ENCODE measurements at regions not wholly inside any gene's neighbourhood (a gene's known extent, or its start where the extent isn't known, plus 50 kb on each side); places are given as distances from the start of the nearest gene placed in this dataset.

DNA sequence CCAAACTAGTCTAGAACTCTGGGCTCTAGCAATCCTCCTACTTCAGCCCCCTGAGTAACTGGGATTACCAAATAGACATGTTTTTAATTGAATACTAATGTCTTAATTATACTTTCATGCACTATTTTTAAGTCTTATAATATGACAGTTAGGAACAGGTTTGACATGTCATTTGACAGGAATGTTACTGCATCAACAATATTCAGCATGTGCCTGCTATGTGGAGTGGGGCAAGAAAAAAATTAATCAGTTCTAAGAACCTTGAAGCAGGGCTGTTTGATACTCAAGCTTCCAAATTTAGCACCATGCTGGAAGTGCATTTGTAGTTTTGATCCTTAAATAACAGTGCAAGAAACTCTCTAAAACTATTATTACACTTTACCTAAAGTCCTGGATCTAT, 265.3 kb downstream of the MZT1 start:
- no peak for DNase-seq (ENCODE audit: low read depth, low spot score)
- no peaks in the 10 kb centered on the region for H3K36me3 ChIP-seq (ENCODE audit: control insufficient read depth, insufficient read depth, low read length)
- no peaks in the 10 kb centered on the region for H3K27me3 ChIP-seq (ENCODE audit: control insufficient read depth, insufficient read depth, low read length)
- H3K27ac ChIP-seq (ENCODE audit: low read length), result no peak overlapping the region
- H3K4me1 ChIP-seq (ENCODE audit: control insufficient read depth, insufficient read depth, low read length), result no peaks in the 10 kb centered on the region
- no peaks in the 10 kb centered on the region for H3K9me3 ChIP-seq (ENCODE audit: control insufficient read depth, insufficient read depth, low read length)
- H3K4me3 ChIP-seq (ENCODE audit: low read length), result no peak overlapping the region

DNA sequence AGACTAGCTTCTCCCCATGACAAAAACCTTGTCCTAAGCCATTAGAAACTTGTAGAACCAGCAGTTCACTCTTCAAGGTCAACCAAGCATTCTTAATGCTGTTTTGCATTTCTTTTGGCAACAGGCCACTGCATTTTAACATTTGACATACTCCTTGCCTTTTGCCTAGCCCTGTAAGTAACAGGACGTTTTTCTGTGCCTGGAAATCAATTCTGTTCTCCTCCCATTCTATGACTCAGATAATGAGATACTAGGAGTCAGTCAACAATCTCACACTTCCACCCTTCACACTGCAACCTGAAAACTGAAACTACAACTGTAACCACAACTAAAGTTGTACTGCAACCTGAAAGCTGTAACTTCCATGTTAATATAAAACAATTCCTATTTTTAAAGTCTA, 268.7 kb downstream of the MZT1 start:
- H3K27ac ChIP-seq (ENCODE audit: low read length), result no peak overlapping the region
- DNase-seq (ENCODE audit: low read depth, low spot score), result peak; percentile 7
- H3K4me3 ChIP-seq (ENCODE audit: low read length), result no peak overlapping the region
- no peaks in the 10 kb centered on the region for H3K36me3 ChIP-seq (ENCODE audit: control insufficient read depth, insufficient read depth, low read length)
- WGBS (ENCODE audit: insufficient coverage, insufficient read length), result no CpG with 5 or more reads among the region's 1 CpG
- H3K9me3 ChIP-seq (ENCODE audit: control insufficient read depth, insufficient read depth, low read length), result no peaks in the 10 kb centered on the region
- no peaks in the 10 kb centered on the region for H3K4me1 ChIP-seq (ENCODE audit: control insufficient read depth, insufficient read depth, low read length)
- H3K27me3 ChIP-seq (ENCODE audit: control insufficient read depth, insufficient read depth, low read length), result no peaks in the 10 kb centered on the region

DNA sequence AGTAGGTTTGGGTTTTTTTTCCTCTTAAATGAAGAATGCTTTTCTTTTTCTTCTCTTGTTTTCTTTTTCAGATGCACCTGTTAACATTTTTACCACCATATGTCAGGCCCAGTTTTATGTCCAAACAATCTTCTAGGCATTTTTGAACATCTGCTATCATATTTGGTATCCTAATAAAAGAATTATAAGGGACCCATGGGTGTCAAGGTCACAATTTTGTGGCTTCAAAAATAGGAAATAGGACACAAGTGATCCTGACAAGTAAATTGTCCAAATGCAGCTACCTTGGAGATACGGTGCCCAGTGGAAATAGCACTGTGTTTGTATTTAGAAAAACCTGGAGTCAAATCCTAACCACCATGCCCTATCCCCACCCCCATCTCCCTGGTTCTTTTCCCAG, 270.3 kb downstream of the MZT1 start:
- Histone ChIP-seq H3K9me3 (ENCODE audit: control insufficient read depth, insufficient read depth, low read length) (no peaks in the 10 kb centered on the region), H3K27me3 (ENCODE audit: control insufficient read depth, insufficient read depth, low read length) (no peaks in the 10 kb centered on the region), H3K36me3 (ENCODE audit: control insufficient read depth, insufficient read depth, low read length) (no peaks in the 10 kb centered on the region), H3K4me1 (ENCODE audit: control insufficient read depth, insufficient read depth, low read length) (no peaks in the 10 kb centered on the region), H3K27ac (ENCODE audit: low read length) (no peak overlapping the region), H3K4me3 (ENCODE audit: low read length) (no peak overlapping the region)
- WGBS (ENCODE audit: insufficient coverage, insufficient read length), result no CpG with 5 or more reads among the region's 1 CpG
- DNase-seq (ENCODE audit: low read depth, low spot score), result no peak

DNA sequence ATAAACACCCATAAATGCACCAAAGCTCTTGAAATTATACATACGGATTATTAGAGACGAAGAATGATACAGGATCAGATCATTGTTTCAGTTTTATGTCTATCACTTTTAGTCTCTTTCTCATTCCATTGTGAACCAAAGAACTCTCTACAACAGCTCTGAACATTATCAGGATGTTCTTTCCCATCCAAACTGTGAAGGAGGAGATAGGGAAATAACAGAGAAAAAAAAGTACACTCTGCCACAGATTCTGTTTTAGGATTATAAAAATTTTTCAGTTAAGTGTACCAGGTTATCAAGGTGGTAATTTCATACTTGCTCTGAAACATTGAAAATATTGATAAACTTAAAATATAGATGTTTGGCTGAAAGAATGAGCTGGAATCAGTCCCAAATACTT, 270.9 kb downstream of the MZT1 start:
- no peak for DNase-seq (ENCODE audit: low read depth, low spot score)
- H3K4me1 ChIP-seq (ENCODE audit: control insufficient read depth, insufficient read depth, low read length), result no peaks in the 10 kb centered on the region
- no CpG with 5 or more reads among the region's 2 CpGs for WGBS (ENCODE audit: insufficient coverage, insufficient read length)

DNA sequence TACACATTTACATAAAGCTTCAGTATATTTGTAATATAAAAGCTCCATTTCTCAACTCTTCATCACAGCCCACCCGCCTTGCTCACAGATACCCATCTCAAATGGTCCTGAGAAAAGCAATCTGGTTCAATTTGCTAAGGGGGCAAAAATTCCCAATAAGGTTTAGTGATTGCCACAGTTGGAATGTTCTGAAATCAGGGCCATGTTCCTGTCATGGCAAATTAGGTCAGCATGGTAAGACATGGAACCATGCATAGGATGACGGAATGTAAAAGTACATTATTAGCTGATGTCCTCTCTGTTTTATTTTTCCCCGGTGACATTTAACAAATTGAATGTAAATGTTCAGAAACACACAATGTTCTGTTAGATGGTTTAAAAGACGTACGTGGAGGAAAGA, 274.3 kb downstream of the MZT1 start:
- no peak overlapping the region for H3K4me3 ChIP-seq (ENCODE audit: low read length)
- no peak overlapping the region for H3K27ac ChIP-seq (ENCODE audit: low read length)
- H3K27me3 ChIP-seq (ENCODE audit: control insufficient read depth, insufficient read depth, low read length), result no peaks in the 10 kb centered on the region
- H3K9me3 ChIP-seq (ENCODE audit: control insufficient read depth, insufficient read depth, low read length), result peaks cover under 1% of the 10 kb centered on the region; the same call in 1 of the 2 replicates
- no peaks in the 10 kb centered on the region for H3K4me1 ChIP-seq (ENCODE audit: control insufficient read depth, insufficient read depth, low read length)
- peaks cover 2% of the 10 kb centered on the region; the same call in 1 of the 2 replicates for H3K36me3 ChIP-seq (ENCODE audit: control insufficient read depth, insufficient read depth, low read length)
- WGBS (ENCODE audit: insufficient coverage, insufficient read length), result no CpG with 5 or more reads among the region's 5 CpGs
- no peak for DNase-seq (ENCODE audit: low read depth, low spot score)

More for the DNA sequence above, 270.9 kb downstream of the MZT1 start:
- no peaks in the 10 kb centered on the region for H3K36me3 ChIP-seq (ENCODE audit: control insufficient read depth, insufficient read depth, low read length)
- H3K4me3 ChIP-seq (ENCODE audit: low read length), result no peak overlapping the region
- H3K9me3 ChIP-seq (ENCODE audit: control insufficient read depth, insufficient read depth, low read length), result no peaks in the 10 kb centered on the region
- H3K27me3 ChIP-seq (ENCODE audit: control insufficient read depth, insufficient read depth, low read length), result no peaks in the 10 kb centered on the region
- H3K27ac ChIP-seq (ENCODE audit: low read length), result no peak overlapping the region

DNA sequence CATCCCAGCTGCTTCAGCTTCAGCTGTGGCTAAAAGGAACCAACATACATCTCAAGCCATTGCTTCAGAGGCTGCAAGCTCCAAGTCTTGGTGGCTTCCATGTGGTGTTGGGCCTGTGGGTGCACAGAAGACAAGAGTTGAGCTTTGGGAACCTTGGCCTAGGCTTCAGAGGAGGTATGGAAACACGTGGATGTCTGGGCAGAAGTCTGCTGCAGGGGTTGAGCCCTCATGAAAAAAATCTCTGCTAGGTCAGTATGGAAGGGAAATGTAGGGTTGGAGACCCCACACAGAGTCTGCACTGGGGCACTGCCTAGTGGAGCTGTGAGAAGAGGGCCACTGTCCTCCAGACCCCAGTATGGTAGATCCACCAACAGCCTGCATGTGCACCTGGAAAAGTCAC, 279.3 kb downstream of the MZT1 start:
- Histone ChIP-seq H3K27ac (ENCODE audit: low read length) (no peak overlapping the region), H3K4me1 (ENCODE audit: control insufficient read depth, insufficient read depth, low read length) (no peaks in the 10 kb centered on the region), H3K27me3 (ENCODE audit: control insufficient read depth, insufficient read depth, low read length) (no peaks in the 10 kb centered on the region), H3K36me3 (ENCODE audit: control insufficient read depth, insufficient read depth, low read length) (peaks cover 2% of the 10 kb centered on the region; the same call in 1 of the 2 replicates), H3K4me3 (ENCODE audit: low read length) (no peak overlapping the region), H3K9me3 (ENCODE audit: control insufficient read depth, insufficient read depth, low read length) (peaks cover 2% of the 10 kb centered on the region)
- DNase-seq (ENCODE audit: low read depth, low spot score), result no peak
- no CpG with 5 or more reads among the region's 1 CpG for WGBS (ENCODE audit: insufficient coverage, insufficient read length)

DNA sequence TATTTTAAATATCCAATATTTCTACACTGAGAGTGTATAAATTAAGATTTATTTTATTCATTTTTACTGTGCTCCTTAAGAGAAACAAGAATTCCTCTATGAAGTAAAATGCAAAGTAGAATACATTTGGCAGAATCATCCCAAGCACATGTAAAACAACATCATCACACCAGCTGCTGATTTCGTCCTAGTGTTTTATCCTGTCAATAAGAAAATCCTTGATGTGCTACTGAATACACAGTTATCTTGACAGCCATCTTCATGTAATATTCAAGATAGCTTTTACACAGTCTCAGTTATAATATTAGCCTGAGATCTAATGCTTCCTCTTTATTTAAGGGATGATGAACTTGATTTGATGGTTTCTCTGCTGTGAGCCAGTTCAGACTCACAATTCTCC, 282.4 kb downstream of the MZT1 start:
- Histone ChIP-seq H3K4me3 (ENCODE audit: low read length) (no peak overlapping the region), H3K27ac (ENCODE audit: low read length) (no peak overlapping the region), H3K27me3 (ENCODE audit: control insufficient read depth, insufficient read depth, low read length) (no peaks in the 10 kb centered on the region), H3K36me3 (ENCODE audit: control insufficient read depth, insufficient read depth, low read length) (peaks cover 2% of the 10 kb centered on the region; the same call in 1 of the 2 replicates), H3K4me1 (ENCODE audit: control insufficient read depth, insufficient read depth, low read length) (no peaks in the 10 kb centered on the region), H3K9me3 (ENCODE audit: control insufficient read depth, insufficient read depth, low read length) (peaks cover 2% of the 10 kb centered on the region)
- DNase-seq (ENCODE audit: low read depth, low spot score), result no peak
- WGBS (ENCODE audit: insufficient coverage, insufficient read length), result no CpG with 5 or more reads among the region's 1 CpG

DNA sequence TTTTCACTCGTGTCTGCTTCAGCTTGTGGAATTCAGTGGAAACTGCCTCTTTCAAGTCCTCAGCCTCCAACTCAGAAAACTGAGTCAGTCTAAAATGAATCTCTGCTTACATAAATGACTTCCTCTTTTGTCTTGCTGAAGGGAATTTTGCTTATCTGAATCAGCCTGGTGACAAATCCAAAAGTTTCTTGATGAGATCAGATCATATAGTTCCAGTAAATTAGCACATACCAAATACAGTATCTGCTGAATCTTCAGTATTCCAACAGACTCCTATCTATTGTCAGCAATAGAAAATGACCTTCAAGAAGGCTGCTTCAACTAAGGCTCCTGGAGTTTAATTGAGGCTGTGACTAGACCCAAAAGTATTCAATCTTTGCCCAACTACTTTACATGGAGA, 290.0 kb downstream of the MZT1 start:
- no peak for DNase-seq (ENCODE audit: low read depth, low spot score)
- H3K9me3 ChIP-seq (ENCODE audit: control insufficient read depth, insufficient read depth, low read length), result no peaks in the 10 kb centered on the region
- no peak overlapping the region for H3K27ac ChIP-seq (ENCODE audit: low read length)
- H3K4me1 ChIP-seq (ENCODE audit: control insufficient read depth, insufficient read depth, low read length), result no peaks in the 10 kb centered on the region
- H3K27me3 ChIP-seq (ENCODE audit: control insufficient read depth, insufficient read depth, low read length), result no peaks in the 10 kb centered on the region
- H3K36me3 ChIP-seq (ENCODE audit: control insufficient read depth, insufficient read depth, low read length), result no peaks in the 10 kb centered on the region
- no CpG with 5 or more reads among the region's 1 CpG for WGBS (ENCODE audit: insufficient coverage, insufficient read length)
- no peak overlapping the region for H3K4me3 ChIP-seq (ENCODE audit: low read length)

DNA sequence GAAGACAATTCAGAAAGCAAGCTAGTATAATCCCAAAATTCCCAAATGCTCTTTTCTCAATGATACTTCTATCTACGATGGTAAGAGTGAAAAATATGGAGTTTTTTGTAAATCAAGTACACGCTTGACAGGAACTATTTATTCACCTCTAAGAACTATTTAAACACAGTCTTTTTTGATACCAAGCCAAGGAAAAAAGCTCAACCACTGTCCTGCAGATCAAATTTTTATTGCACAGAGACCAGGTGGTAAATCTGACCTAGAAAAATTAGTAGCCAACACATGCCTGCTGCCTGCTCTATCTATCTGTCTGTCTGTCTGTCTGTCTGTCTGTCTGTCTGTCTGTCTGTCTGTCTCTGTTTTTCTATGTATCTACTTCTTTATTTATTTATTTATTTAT, 292.2 kb downstream of the MZT1 start:
- Histone ChIP-seq H3K9me3 (ENCODE audit: control insufficient read depth, insufficient read depth, low read length) (no peaks in the 10 kb centered on the region), H3K27ac (ENCODE audit: low read length) (no peak overlapping the region), H3K36me3 (ENCODE audit: control insufficient read depth, insufficient read depth, low read length) (no peaks in the 10 kb centered on the region), H3K4me3 (ENCODE audit: low read length) (no peak overlapping the region), H3K27me3 (ENCODE audit: control insufficient read depth, insufficient read depth, low read length) (no peaks in the 10 kb centered on the region), H3K4me1 (ENCODE audit: control insufficient read depth, insufficient read depth, low read length) (no peaks in the 10 kb centered on the region)
- no CpG with 5 or more reads among the region's 2 CpGs for WGBS (ENCODE audit: insufficient coverage, insufficient read length)
- no peak for DNase-seq (ENCODE audit: low read depth, low spot score)

DNA sequence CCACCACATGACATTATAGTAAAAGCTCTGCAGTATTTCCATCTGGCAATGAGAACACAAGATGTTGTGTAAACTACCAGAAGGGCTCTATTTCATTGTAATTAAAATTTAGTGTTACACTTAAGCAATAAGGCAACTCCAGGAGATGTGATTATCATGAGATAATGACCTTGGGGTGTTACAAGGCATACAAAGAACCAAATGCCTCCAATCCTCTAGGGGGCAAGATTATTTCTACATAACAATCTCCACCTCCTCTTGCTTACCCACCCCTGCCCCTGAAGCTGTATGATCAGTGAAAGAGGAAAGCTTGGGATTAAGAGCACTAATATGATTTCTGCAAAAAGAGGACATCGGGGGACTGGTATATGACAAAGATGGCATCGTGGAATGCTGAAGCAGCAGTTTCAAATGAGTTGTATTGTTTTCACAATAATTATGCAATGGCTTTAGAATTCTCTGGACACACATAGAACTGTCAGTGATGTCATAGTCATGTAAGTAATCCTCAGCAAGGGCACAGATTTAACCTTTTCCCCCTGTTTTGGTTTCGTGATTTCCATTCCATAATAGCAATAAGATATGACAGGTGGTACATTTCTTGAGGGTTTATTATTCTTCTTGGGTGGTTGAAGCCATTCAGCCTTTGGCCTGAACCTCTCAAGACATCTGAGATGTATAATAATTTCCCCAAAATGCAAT, 295.3 kb downstream of the MZT1 start:
- no CpG with 5 or more reads among the region's 3 CpGs for WGBS (ENCODE audit: insufficient coverage, insufficient read length)
- Histone ChIP-seq H3K36me3 (ENCODE audit: control insufficient read depth, insufficient read depth, low read length) (no peaks in the 10 kb centered on the region), H3K9me3 (ENCODE audit: control insufficient read depth, insufficient read depth, low read length) (no peaks in the 10 kb centered on the region), H3K4me3 (ENCODE audit: low read length) (no peak overlapping the region), H3K4me1 (ENCODE audit: control insufficient read depth, insufficient read depth, low read length) (no peaks in the 10 kb centered on the region), H3K27ac (ENCODE audit: low read length) (no peak overlapping the region), H3K27me3 (ENCODE audit: control insufficient read depth, insufficient read depth, low read length) (no peaks in the 10 kb centered on the region)
- no peak for DNase-seq (ENCODE audit: low read depth, low spot score)

DNA sequence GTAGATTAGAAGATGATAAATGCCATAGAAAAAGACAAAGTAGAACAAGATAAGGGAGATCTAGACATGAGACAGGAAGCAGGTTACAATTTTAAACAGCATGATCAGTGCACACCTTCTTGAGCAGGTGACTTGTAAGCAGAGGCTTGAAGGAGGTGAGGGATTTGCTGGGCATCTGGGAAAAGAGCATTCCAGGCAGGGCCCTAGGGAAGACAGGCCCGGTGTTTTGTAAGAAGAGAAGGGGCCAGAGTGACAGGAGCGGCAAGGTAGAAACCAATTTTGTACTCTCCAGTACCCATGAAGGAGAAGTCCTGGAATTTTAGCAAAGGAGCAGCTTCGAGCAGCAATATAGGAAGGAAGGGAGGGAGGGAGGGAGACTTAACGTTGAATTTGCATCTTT, 296.5 kb downstream of the MZT1 start:
- Histone ChIP-seq H3K27me3 (ENCODE audit: control insufficient read depth, insufficient read depth, low read length) (no peaks in the 10 kb centered on the region), H3K36me3 (ENCODE audit: control insufficient read depth, insufficient read depth, low read length) (no peaks in the 10 kb centered on the region), H3K27ac (ENCODE audit: low read length) (no peak overlapping the region), H3K4me1 (ENCODE audit: control insufficient read depth, insufficient read depth, low read length) (no peaks in the 10 kb centered on the region), H3K9me3 (ENCODE audit: control insufficient read depth, insufficient read depth, low read length) (no peaks in the 10 kb centered on the region), H3K4me3 (ENCODE audit: low read length) (no peak overlapping the region)
- no peak for DNase-seq (ENCODE audit: low read depth, low spot score)
- no CpG with 5 or more reads among the region's 4 CpGs for whole genome bisulfite sequencing (ENCODE audit: insufficient coverage, insufficient read length)
